Endothelial cell of umbilical vein (primary cell): ENCODE measurements at regions not wholly inside any gene's neighbourhood (a gene's known extent, or its start where the extent isn't known, plus 50 kb on each side); places are given as distances from the start of the nearest gene placed in this dataset.

ENCODE experiments used
- BruUV-seq: library from RNA; stranded (reverse); fragments of 400-500 nt; replicated peaks from 2 replicates; lab custom pipeline; 2021; lab: Mats Ljungman, UMichigan
- CTCF ChIA-PET: fragments of 300-600, 350-600 bp; sonication (Branson Sonifier 250); formaldehyde crosslinking; loops from one replicate; lab custom pipeline; 2021; ENCODE audit warnings: antibody characterized with exemption, inconsistent platforms; lab: Charles Lee
- POLR2A ChIA-PET: fragments of 300-600, 350-600 bp; sonication (Branson Sonifier 250); formaldehyde crosslinking; loops from one replicate; lab custom pipeline; 2021; ENCODE audit warnings: antibody characterized with exemption, inconsistent platforms; lab: Charles Lee
- DNase-seq: peaks from one replicate; pipeline ENCODE4 v3.0.0-alpha.2; 2011; ENCODE audit warnings: low read depth, low spot score
- FAIRE-seq: peaks from 2 replicates; lab custom pipeline; 2011; peaks lifted over from hg19 to GRCh38; lab: Jason Lieb, UNC
- H2AFZ ChIP-seq: 2 replicates; pipeline ENCODE4 v1.6.0; 2012; ENCODE audit warnings: low read depth, low read length, control low read depth, inconsistent platforms
- H3K27ac ChIP-seq: 2 replicates; pipeline ENCODE4 v1.5.1; 2011; ENCODE audit warnings: low read depth, mild to moderate bottlenecking, control low read depth, low read length, moderate library complexity; ENCODE audit not compliant: insufficient read depth
- H3K27me3 ChIP-seq, 2 experiments: 2 replicates each; pipeline versions ENCODE4 v1.6.0 to v1.6.1; 2011; ENCODE audit warnings: low read length in 2 of 2, mixed read lengths in 1 of 2; ENCODE audit not compliant: control insufficient read depth in 2 of 2, insufficient read depth in 2 of 2
- H3K36me3 ChIP-seq, 2 experiments: 2 replicates in 1 of 2; 3 replicates in 1 of 2; pipeline ENCODE4 v1.5.1; 2011; ENCODE audit warnings: low read length in 2 of 2, mild to moderate bottlenecking in 1 of 2, moderate library complexity in 1 of 2; ENCODE audit not compliant: control insufficient read depth in 2 of 2, insufficient read depth in 2 of 2; ENCODE audit errors: extremely low read depth in 1 of 2
- H3K4me1 ChIP-seq: 3 replicates; pipeline ENCODE4 v1.5.1; 2011; ENCODE audit warnings: mild to moderate bottlenecking, low read length; ENCODE audit not compliant: control insufficient read depth, insufficient read depth; ENCODE audit errors: extremely low read depth
- H3K4me2 ChIP-seq: 2 replicates; pipeline ENCODE4 v1.6.1; 2011; ENCODE audit warnings: low read length, control low read depth, mixed read lengths; ENCODE audit not compliant: insufficient read depth
- H3K4me3 ChIP-seq, 3 experiments: fragments of 200-600 bp in 1 of 3; sonication (generic), shearing (Covaris generic) in 1 of 3; replicated peaks in 1 of 3; 2 replicates each; pipeline ENCODE4 v1.5.1; 2011 to 2016; ENCODE audit warnings: control low read depth in 3 of 3, low read length in 3 of 3, mild to moderate bottlenecking in 2 of 3, inconsistent platforms in 1 of 3, low read depth in 1 of 3, moderate library complexity in 1 of 3; ENCODE audit not compliant: insufficient read depth in 1 of 3
- H3K79me2 ChIP-seq: 2 replicates; pipeline ENCODE4 v1.6.0; 2012; ENCODE audit warnings: low read length, inconsistent platforms; ENCODE audit not compliant: control insufficient read depth, insufficient read depth
- H3K9ac ChIP-seq: replicated peaks from 2 replicates; pipeline ENCODE3; 2011; ENCODE audit warnings: low read length, control low read depth; ENCODE audit not compliant: insufficient read depth; ENCODE audit errors: extremely low read depth
- H3K9me1 ChIP-seq: replicated peaks from 3 replicates; pipeline ENCODE4 v1.6.0; 2011; ENCODE audit warnings: mild to moderate bottlenecking, low read length; ENCODE audit not compliant: control insufficient read depth, insufficient read depth; ENCODE audit errors: extremely low read depth
- H3K9me3 ChIP-seq: replicated peaks from 2 replicates; pipeline ENCODE4 v1.5.1; 2012; ENCODE audit warnings: low read length, inconsistent platforms; ENCODE audit not compliant: control insufficient read depth, insufficient read depth
- H4K20me1 ChIP-seq: replicated peaks from 2 replicates; pipeline ENCODE3; 2011; ENCODE audit warnings: mild to moderate bottlenecking, low read length; ENCODE audit not compliant: control insufficient read depth, insufficient read depth; ENCODE audit errors: extremely low read depth
- CTCF ChIP-seq, 2 donors: IDR thresholded peaks; 1 replicate in 1 of 2; 2 replicates in 1 of 2; pipeline ENCODE4 v1.5.1; 2011; ENCODE audit warnings: low read length in 2 of 2, mild to moderate bottlenecking in 2 of 2, moderate library complexity in 2 of 2, control low read depth in 1 of 2, inconsistent platforms in 1 of 2, low read depth in 1 of 2; ENCODE audit not compliant: insufficient read depth in 1 of 2; ENCODE audit errors: extremely low read depth in 1 of 2
- EZH2 ChIP-seq: IDR thresholded peaks from 2 replicates; pipeline ENCODE4 v1.6.1; 2012; ENCODE audit warnings: borderline replicate concordance, low read depth, mild to moderate bottlenecking, moderate library complexity, low read length, inconsistent platforms; ENCODE audit not compliant: severe bottlenecking
- FOS ChIP-seq: IDR thresholded peaks from 2 replicates; pipeline ENCODE4 v1.6.1; 2011; ENCODE audit warnings: mild to moderate bottlenecking, low read length, moderate library complexity, borderline replicate concordance; ENCODE audit not compliant: insufficient read depth
- GATA2 ChIP-seq: IDR thresholded peaks from 2 replicates; pipeline ENCODE4 v1.7.0; 2011; ENCODE audit warnings: low read depth, mild to moderate bottlenecking, moderate library complexity, mixed read lengths, low read length; ENCODE audit not compliant: insufficient read length, insufficient read depth
- JUN ChIP-seq: IDR thresholded peaks from 2 replicates; pipeline ENCODE4 v1.6.1; 2011; ENCODE audit warnings: borderline replicate concordance, low read depth; ENCODE audit not compliant: insufficient read length, insufficient read depth
- MYC ChIP-seq: IDR thresholded peaks from one replicate; pipeline ENCODE4 v1.6.1; 2011; ENCODE audit warnings: mild to moderate bottlenecking, low read depth, low read length
- POLR2A ChIP-seq: IDR thresholded peaks from 2 replicates; pipeline ENCODE4 v1.6.1; 2012; ENCODE audit warnings: low read depth, mild to moderate bottlenecking, control low read depth, low read length
- POLR2AphosphoS5 ChIP-seq: IDR thresholded peaks from 2 replicates; pipeline ENCODE4 v1.6.1; 2012; ENCODE audit warnings: low read depth, mild to moderate bottlenecking, control low read depth, low read length, moderate library complexity; ENCODE audit not compliant: insufficient read depth
- dilution Hi-C: fragments of 300-500 bp; cut with MboI; formaldehyde crosslinking; loops from one replicate; pipeline ENCODE4 v1.15.0; 2019; ENCODE audit warnings: low sequenced_read_pairs; ENCODE audit not compliant: extremely low pct_ligation_motif_present
- intact Hi-C: fragments of 100-400 bp; cut with micrococcal nuclease; formaldehyde crosslinking; loops from one replicate; pipeline ENCODE4 v1.10.0; 2022
- TF ChIP-seq, protein P1 (sequence below): IDR thresholded peaks from 2 replicates; pipeline ENCODE4 v1.6.1; 2011; ENCODE audit not compliant: insufficient read depth, insufficient read length

DNA sequence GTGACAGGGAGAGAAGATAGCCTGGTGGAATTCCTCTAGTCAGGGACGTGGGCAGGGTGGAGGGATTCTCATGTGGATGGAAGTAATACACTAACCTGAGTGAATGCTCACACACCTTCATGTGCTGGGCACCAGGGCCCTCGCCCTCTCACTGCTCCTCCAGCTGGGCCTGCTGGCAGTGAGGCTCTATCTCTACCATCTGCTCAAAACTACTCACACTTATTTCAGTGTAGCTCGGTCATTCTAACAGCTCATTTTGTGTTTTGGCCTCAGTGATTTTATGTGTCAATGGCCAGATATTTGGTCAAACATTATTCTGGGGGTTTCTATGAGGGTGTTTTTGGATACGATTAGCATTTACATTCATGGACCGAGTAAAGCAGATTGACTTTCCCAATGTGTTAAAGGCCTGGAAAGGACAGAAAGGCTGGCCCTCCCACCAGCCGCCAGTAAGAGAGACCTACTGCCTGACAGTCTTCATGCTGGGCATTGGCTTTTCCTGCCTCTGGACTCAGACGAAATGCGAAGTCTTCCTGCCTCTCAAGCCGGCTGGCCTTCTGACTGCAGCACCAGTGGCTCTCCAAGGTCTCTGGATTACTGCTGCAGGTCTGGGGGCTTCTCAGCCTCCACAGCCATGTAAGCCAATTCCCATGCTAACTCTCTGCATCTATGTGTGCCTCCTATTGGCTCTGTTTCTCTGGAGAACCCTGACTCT is 335.4 kb downstream of the CXCL12 start:
- no peaks in the 10 kb centered on the region for H4K20me1 ChIP-seq
- no peak overlapping the region for H3K27ac ChIP-seq
- TF ChIP-seq GATA2 (no peak), POLR2AphosphoS5 (no peak)
- H3K36me3 ChIP-seq = no peaks in the 10 kb centered on the region
- POLR2A ChIA-PET = no interaction called here
- no TSS peak for BruUV-seq
- CTCF ChIA-PET = interaction anchor here (1.1 kb wide), 1 partner anchor 360 kb away, joined by 3 read pairs; no protein-coding TSS in a partner anchor
- no peaks in the 10 kb centered on the region for H3K9me1 ChIP-seq
- intact Hi-C loops = loop anchor here (5.0 to 10.0 kb wide), 2 partner anchors 357 to 815 kb away; no protein-coding TSS in a partner anchor
- H3K9me3 ChIP-seq = no peaks in the 10 kb centered on the region
- H3K4me2 ChIP-seq = no peak overlapping the region
- no peak overlapping the region for H3K9ac ChIP-seq
- H3K4me3 ChIP-seq = no peak overlapping the region
- DNase-seq (no peak), FAIRE-seq (no peak)
- peaks cover 2% of the 10 kb centered on the region for H3K4me1 ChIP-seq
- dilution Hi-C loops = no loop called here
- peaks cover 1 to 12% of the 10 kb centered on the region in 2 experiments for H3K27me3 ChIP-seq
- no peak overlapping the region for H2AFZ ChIP-seq
- no peaks in the 10 kb centered on the region for H3K79me2 ChIP-seq

DNA sequence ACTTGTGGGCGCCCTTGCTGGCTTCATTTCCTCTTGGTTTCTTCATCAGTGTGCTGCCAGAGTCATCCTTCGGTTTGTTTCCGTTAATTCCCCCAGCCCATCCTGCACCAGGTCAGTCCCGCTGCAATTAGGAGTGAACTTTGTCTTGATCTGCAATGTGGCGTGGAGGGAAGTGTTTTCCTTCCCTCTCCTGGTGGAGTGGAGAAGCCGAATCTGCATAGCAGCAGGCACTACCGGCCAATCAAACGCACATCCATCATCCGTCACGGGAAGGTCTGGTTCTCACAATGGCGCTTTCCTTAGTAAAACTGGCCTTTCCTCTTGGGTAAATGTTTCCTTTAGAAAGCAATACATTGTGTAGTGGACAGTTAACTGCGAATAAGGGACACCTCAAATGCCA is 337.5 kb downstream of the CXCL12 start:
- dilution Hi-C loops (no loop called here), intact Hi-C loops (loop anchor here (5.0 to 10.0 kb wide), 2 partner anchors 355 to 817 kb away; no protein-coding TSS in a partner anchor)
- DNase-seq = peak; percentile 23
- no peak overlapping the region for H3K9ac ChIP-seq
- H3K79me2 ChIP-seq = no peaks in the 10 kb centered on the region
- no peaks in the 10 kb centered on the region for H4K20me1 ChIP-seq
- TF ChIP-seq POLR2A = no peak
- TF ChIP-seq GATA2 = no peak
- no peak for TF ChIP-seq EZH2
- no peak for TF ChIP-seq CTCF (IDR thresholded peaks at IDR 0.05; ENCODE audit: extremely low read depth in 1 of 2, insufficient read depth in 1 of 2, low read depth in 1 of 2, low read length in 2 of 2)
- TF ChIP-seq MYC = no peak
- TF ChIP-seq FOS = no peak
- TF ChIP-seq, protein P1, sequence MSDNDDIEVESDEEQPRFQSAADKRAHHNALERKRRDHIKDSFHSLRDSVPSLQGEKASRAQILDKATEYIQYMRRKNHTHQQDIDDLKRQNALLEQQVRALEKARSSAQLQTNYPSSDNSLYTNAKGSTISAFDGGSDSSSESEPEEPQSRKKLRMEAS = no peak
- no peak for TF ChIP-seq POLR2AphosphoS5
- no peak for TF ChIP-seq JUN
- no peak overlapping the region for H2AFZ ChIP-seq
- no peak for FAIRE-seq
- H3K36me3 ChIP-seq = no peaks in the 10 kb centered on the region
- CTCF ChIA-PET = interaction anchor here (1.6 to 4.3 kb wide), 3 partner anchors 339 to 364 kb away, joined by 5 to 46 read pairs (median 5); no protein-coding TSS in a partner anchor
- peaks cover 1 to 12% of the 10 kb centered on the region in 2 experiments for H3K27me3 ChIP-seq
- no peaks in the 10 kb centered on the region for H3K9me3 ChIP-seq
- BruUV-seq = no TSS peak
- no peak overlapping the region for H3K27ac ChIP-seq
- H3K4me3 ChIP-seq = no peak overlapping the region
- no peak overlapping the region for H3K4me2 ChIP-seq
- peaks cover 2% of the 10 kb centered on the region for H3K4me1 ChIP-seq
- no peaks in the 10 kb centered on the region for H3K9me1 ChIP-seq
- POLR2A ChIA-PET = no interaction called here
